GM21576 (cell line): ENCODE measurements at regions not wholly inside any gene's neighbourhood (a gene's known extent, or its start where the extent isn't known, plus 50 kb on each side); places are given as distances from the start of the nearest gene placed in this dataset.
"Not testable (repeated sequence)": the region's sequence is repeated elsewhere in the genome, so short reads cannot be mapped to it uniquely, and the experiment has no call there.

ENCODE experiments used
- ATAC-seq: cut with Tn5 transposase; IDR thresholded peaks from one replicate; pipeline ENCODE4 v1.9.1; 2021; ENCODE audit warnings: mild to moderate bottlenecking, moderate library complexity; ENCODE audit not compliant: unreplicated experiment

- ATAC-seq = no peak
Observed at GRCh38 chr17:56690441-56691291, 97.2 kb downstream of the NOG start.

- ATAC-seq = no peak
Observed at GRCh38 chr17:56694825-56695224, 101.3 kb downstream of the NOG start.

- ATAC-seq = no peak
Observed at GRCh38 chr17:56697190-56697589, 103.7 kb downstream of the NOG start.

GRCh38 chr17:56699186-56699894 is 105.8 kb downstream of the NOG start:
- ATAC-seq = no peak

GRCh38 chr17:56700919-56701420 is 107.5 kb downstream of the NOG start:
- no peak for ATAC-seq

GRCh38 chr17:56707312-56708219 is 114.1 kb downstream of the NOG start:
- ATAC-seq = no peak

GRCh38 chr17:56708220-56708558 is 114.7 kb downstream of the NOG start:
- ATAC-seq = no peak

- ATAC-seq = no peak
Observed at GRCh38 chr17:56708670-56709410, 115.3 kb downstream of the NOG start.

- no peak for ATAC-seq
Observed at GRCh38 chr17:56710986-56711385, 117.5 kb downstream of the NOG start.

GRCh38 chr17:56715613-56716357 is 117.9 kb downstream of the C17orf67 start:
- peak; percentile 92 for ATAC-seq

- ATAC-seq = no peak
Observed at GRCh38 chr17:56717471-56717870, 116.2 kb downstream of the C17orf67 start.

- no peak for ATAC-seq
Observed at GRCh38 chr17:56718515-56718914, 115.2 kb downstream of the C17orf67 start.

GRCh38 chr17:56723421-56723820 is 110.3 kb downstream of the C17orf67 start:
- ATAC-seq = no peak

- ATAC-seq = no peak
Observed at GRCh38 chr17:56724664-56725063, 109.1 kb downstream of the C17orf67 start.

GRCh38 chr17:56725144-56725543 is 108.6 kb downstream of the C17orf67 start:
- no peak for ATAC-seq

- ATAC-seq = no peak
Observed at GRCh38 chr17:56727876-56728617, 105.7 kb downstream of the C17orf67 start.

- not testable (repeated sequence) for ATAC-seq
Observed at GRCh38 chr17:56731096-56731495, 102.6 kb downstream of the C17orf67 start.

- no peak for ATAC-seq
Observed at GRCh38 chr17:56733833-56734232, 99.9 kb downstream of the C17orf67 start.

GRCh38 chr17:56735842-56736241 is 97.9 kb downstream of the C17orf67 start:
- ATAC-seq = no peak
